H9 (cell line): ENCODE measurements at regions not wholly inside any gene's neighbourhood (a gene's known extent, or its start where the extent isn't known, plus 50 kb on each side); places are given as distances from the start of the nearest gene placed in this dataset.

Experiments
- DNase-seq: peaks from one replicate; pipeline ENCODE4 v3.0.0-alpha.2; 2017
- H2AFZ ChIP-seq: one replicate; pipeline ENCODE4 v1.6.1; 2013; ENCODE audit warnings: mild to moderate bottlenecking, low read length, control low read depth, moderate library complexity
- H2AK5ac ChIP-seq: 2 replicates; pipeline ENCODE4 v1.6.1; 2013; ENCODE audit warnings: low read length, control low read depth, mixed read lengths; ENCODE audit not compliant: insufficient read length
- H2BK120ac ChIP-seq: one replicate; pipeline ENCODE4 v1.6.1; 2013; ENCODE audit warnings: low read depth, mild to moderate bottlenecking, low read length, control low read depth, inconsistent platforms; ENCODE audit not compliant: poor library complexity, severe bottlenecking
- H2BK12ac ChIP-seq: 2 replicates; pipeline ENCODE4 v1.6.1; 2013; ENCODE audit warnings: low read length, control low read depth, mixed read lengths, low read depth; ENCODE audit not compliant: insufficient read length
- H2BK15ac ChIP-seq: 2 replicates; pipeline ENCODE4 v1.6.1; 2013; ENCODE audit warnings: low read depth, low read length, control low read depth
- H2BK20ac ChIP-seq: one replicate; pipeline ENCODE4 v1.6.1; 2013; ENCODE audit warnings: low read depth, mild to moderate bottlenecking, low read length, control low read depth, inconsistent platforms; ENCODE audit not compliant: poor library complexity, severe bottlenecking
- H2BK5ac ChIP-seq: 2 replicates; pipeline ENCODE4 v1.6.1; 2013; ENCODE audit warnings: low read length, control low read depth, mixed read lengths; ENCODE audit not compliant: insufficient read length
- H3K14ac ChIP-seq: 2 replicates; pipeline ENCODE4 v1.6.1; 2013; ENCODE audit warnings: low read length, control low read depth; ENCODE audit not compliant: insufficient read depth
- H3K18ac ChIP-seq: 2 replicates; pipeline ENCODE4 v1.6.1; 2013; ENCODE audit warnings: low read depth, mild to moderate bottlenecking, mixed read lengths, low read length, control low read depth; ENCODE audit not compliant: insufficient read length
- H3K23ac ChIP-seq: 2 replicates; pipeline ENCODE4 v1.6.1; 2013; ENCODE audit warnings: low read length, control low read depth, mixed read lengths, low read depth; ENCODE audit not compliant: insufficient read length
- H3K23me2 ChIP-seq: 2 replicates; pipeline ENCODE4 v1.6.1; 2013; ENCODE audit warnings: low read depth, mild to moderate bottlenecking, mixed read lengths, low read length, control low read depth; ENCODE audit not compliant: insufficient read length, poor library complexity, severe bottlenecking
- H3K27ac ChIP-seq: 2 replicates; pipeline ENCODE4 v1.5.1; 2013; ENCODE audit warnings: low read length, control low read depth, mixed read lengths, low read depth; ENCODE audit not compliant: insufficient read length
- H3K27me3 ChIP-seq: 2 replicates; pipeline ENCODE4 v1.6.1; 2013; ENCODE audit warnings: low read length, control low read depth, inconsistent platforms; ENCODE audit not compliant: insufficient read depth
- H3K4ac ChIP-seq: 2 replicates; pipeline ENCODE4 v1.6.1; 2013; ENCODE audit warnings: low read depth, mild to moderate bottlenecking, control low read depth, inconsistent platforms, low read length, moderate library complexity
- H3K4me1 ChIP-seq: 2 replicates; pipeline ENCODE4 v1.6.1; 2013; ENCODE audit warnings: low read length, control low read depth, inconsistent platforms; ENCODE audit not compliant: insufficient read depth
- H3K4me2 ChIP-seq: 2 replicates; pipeline ENCODE4 v1.6.1; 2013; ENCODE audit warnings: low read length, control low read depth, mixed read lengths; ENCODE audit not compliant: insufficient read length, insufficient read depth
- H3K56ac ChIP-seq: 2 replicates; pipeline ENCODE4 v1.6.1; 2013; ENCODE audit warnings: low read depth, mild to moderate bottlenecking, mixed read lengths, low read length, control low read depth; ENCODE audit not compliant: insufficient read length
- H3K79me1 ChIP-seq: 2 replicates; pipeline ENCODE4 v1.6.1; 2013; ENCODE audit warnings: low read depth, mild to moderate bottlenecking, moderate library complexity, low read length, control low read depth, inconsistent platforms; ENCODE audit not compliant: insufficient read depth, poor library complexity, severe bottlenecking
- H3K79me2 ChIP-seq: 2 replicates; pipeline ENCODE4 v1.6.1; 2013; ENCODE audit warnings: low read length, control low read depth, inconsistent platforms; ENCODE audit not compliant: insufficient read depth
- H3K9ac ChIP-seq: 2 replicates; pipeline ENCODE4 v1.6.1; 2013; ENCODE audit warnings: low read length, control low read depth, mixed read lengths; ENCODE audit not compliant: insufficient read length; ENCODE audit errors: extremely low read depth
- H3K9me3 ChIP-seq: one replicate; pipeline ENCODE4 v1.6.1; 2013; ENCODE audit warnings: low read depth, low read length, inconsistent platforms; ENCODE audit not compliant: control insufficient read depth
- H3T11ph ChIP-seq: one replicate; pipeline ENCODE4 v1.6.1; 2013; ENCODE audit warnings: mild to moderate bottlenecking, low read length, control low read depth, inconsistent platforms
- H4K20me1 ChIP-seq: one replicate; pipeline ENCODE4 v1.6.1; 2013; ENCODE audit not compliant: control insufficient read depth, insufficient read length, insufficient read depth
- H4K5ac ChIP-seq: 2 replicates; pipeline ENCODE4 v1.6.1; 2013; ENCODE audit warnings: low read depth, mild to moderate bottlenecking, mixed read lengths, low read length, control low read depth; ENCODE audit not compliant: insufficient read length
- H4K8ac ChIP-seq: replicated peaks from 2 replicates; pipeline ENCODE4 v1.6.1; 2013; ENCODE audit warnings: low read length, control low read depth, mixed read lengths, low read depth; ENCODE audit not compliant: insufficient read length
- H4K91ac ChIP-seq: 2 replicates; pipeline ENCODE4 v1.6.1; 2013; ENCODE audit warnings: low read depth, mild to moderate bottlenecking, moderate library complexity, mixed read lengths, low read length, control low read depth; ENCODE audit not compliant: insufficient read length
- H3K27ac Mint-ChIP-seq, 3 experiments: 2 replicates in 2 of 3; 3 replicates in 1 of 3; pipeline ENCODE4 v1.8.0; 2020 to 2021; ENCODE audit warnings: mixed read lengths in 3 of 3, mild to moderate bottlenecking in 1 of 3, moderate library complexity in 1 of 3
- H3K27me3 Mint-ChIP-seq: 2 replicates; pipeline ENCODE4 v1.8.0; 2021; ENCODE audit warnings: low read depth, mild to moderate bottlenecking, moderate library complexity, mixed read lengths
- H3K36me3 Mint-ChIP-seq, 3 experiments: 2 replicates in 2 of 3; 3 replicates in 1 of 3; pipeline ENCODE4 v1.8.0; 2020 to 2021; ENCODE audit warnings: low read depth in 3 of 3, mixed read lengths in 3 of 3; ENCODE audit not compliant: insufficient read depth in 1 of 3
- H3K4me1 Mint-ChIP-seq, 2 experiments: 2 replicates each; pipeline ENCODE4 v1.8.0; 2020; ENCODE audit warnings: mixed read lengths in 2 of 2
- H3K4me3 Mint-ChIP-seq, 2 experiments: 2 replicates in 1 of 2; 3 replicates in 1 of 2; pipeline ENCODE4 v1.8.0; 2020 to 2021; ENCODE audit warnings: mild to moderate bottlenecking in 2 of 2, mixed read lengths in 2 of 2, moderate library complexity in 1 of 2
- H3K9me3 Mint-ChIP-seq, 2 experiments: 2 replicates in 1 of 2; 3 replicates in 1 of 2; pipeline ENCODE4 v1.8.0; 2020; ENCODE audit warnings: mild to moderate bottlenecking in 2 of 2, mixed read lengths in 2 of 2, moderate library complexity in 1 of 2
- CTCF ChIP-seq: fragments of 200-600 bp; sonication (generic); conservative IDR thresholded peaks from 3 replicates; pipeline ENCODE4 v1.8.0; 2021; ENCODE audit warnings: antibody characterized with exemption, mild to moderate bottlenecking
- WGBS: extraction: QIAGEN DNeasy Blood & Tissue Kit; methylation state at CpG from one replicate; pipeline ENCODE4 v1.1.7; 2013; ENCODE audit warnings: missing lambda C conversion rate, low lambda C conversion rate, mixed read lengths; ENCODE audit not compliant: insufficient read length; ENCODE audit errors: extremely low coverage; 5-methylcytosine and 5-hydroxymethylcytosine counted together

GRCh38 chr3:36075491-36075890, 304.8 kb upstream of the STAC start:
- Histone ChIP-seq H2AK5ac (no peak overlapping the region), H2BK12ac (no peak overlapping the region), H2BK5ac (no peak overlapping the region), H4K8ac (no peak overlapping the region), H3K56ac (no peak overlapping the region), H3K27me3 (no peaks in the 10 kb centered on the region), H3K9me3 (no peaks in the 10 kb centered on the region), H4K5ac (no peak overlapping the region), H3K4me2 (no peak overlapping the region), H3K79me1 (no peaks in the 10 kb centered on the region), H2BK20ac (no peak overlapping the region), H2BK120ac (no peak overlapping the region), H4K20me1 (no peaks in the 10 kb centered on the region), H3K4ac (no peak overlapping the region), H4K91ac (no peak overlapping the region), H3K79me2 (no peaks in the 10 kb centered on the region; the same call in 1 of the 2 replicates), H3K14ac (no peak overlapping the region), H2BK15ac (no peak overlapping the region), H3K18ac (no peak overlapping the region), H3K23me2 (no peaks in the 10 kb centered on the region), H3K23ac (no peak overlapping the region), H3K4me1 (no peaks in the 10 kb centered on the region), H2AFZ (no peak overlapping the region), H3K9ac (no peak overlapping the region), H3K27ac (no peak overlapping the region), H3T11ph (no peak overlapping the region)
- no peak for DNase-seq
- Mint-ChIP-seq H3K9me3 (no peaks in the 10 kb centered on the region), H3K4me1 (peaks cover 10 to 11% of the 10 kb centered on the region in 2 experiments), H3K27ac (no peak overlapping the region), H3K27me3 (no peaks in the 10 kb centered on the region), H3K4me3 (no peak overlapping the region), H3K36me3 (no peaks in the 10 kb centered on the region)
- WGBS, result no CpG with 5 or more reads among the region's 3 CpGs
- no peak for TF ChIP-seq CTCF
